Stimulated activated CD4-positive, alpha-beta T cell treated with anti-CD3 and anti-CD28 coated beads, Interleukin-4, amount 100 ng/mL, for 1 hour (primary cell): ENCODE measurements at regions not wholly inside any gene's neighbourhood (a gene's known extent, or its start where the extent isn't known, plus 50 kb on each side); places are given as distances from the start of the nearest gene placed in this dataset.

Experiments
- DNase-seq: peaks from one replicate; pipeline ENCODE4 v3.0.0-alpha.2; 2020

DNA sequence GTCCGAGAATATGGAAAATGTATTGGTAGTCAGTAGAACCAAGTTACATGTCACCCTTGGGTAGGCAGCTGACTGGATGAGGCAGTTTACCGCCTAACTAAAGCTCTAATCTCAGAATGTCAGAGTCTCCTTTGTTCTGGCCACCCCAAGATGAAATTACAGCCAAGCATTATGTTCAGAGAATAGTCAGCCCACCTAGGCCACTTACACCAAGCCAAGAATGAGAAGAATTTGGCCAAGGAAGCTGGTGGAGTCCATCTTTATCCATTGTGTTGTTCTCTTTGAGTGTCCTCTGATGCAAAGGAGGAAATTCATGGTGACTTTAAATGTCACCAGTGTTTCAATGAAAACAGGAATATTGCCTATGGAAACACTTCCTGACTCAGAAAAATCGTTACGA lies 275.1 kb upstream of the MAP3K1 start:
- no peak for DNase-seq

GRCh38 chr5:56538580-56538979 lies 276.8 kb upstream of the MAP3K1 start:
- no peak for DNase-seq

- no peak for DNase-seq
These were observed 280.0 kb upstream of the MAP3K1 start for GRCh38 chr5:56535347-56535746.

GRCh38 chr5:56534102-56534829 lies 281.1 kb upstream of the MAP3K1 start:
- DNase-seq = peak; percentile 13

DNA sequence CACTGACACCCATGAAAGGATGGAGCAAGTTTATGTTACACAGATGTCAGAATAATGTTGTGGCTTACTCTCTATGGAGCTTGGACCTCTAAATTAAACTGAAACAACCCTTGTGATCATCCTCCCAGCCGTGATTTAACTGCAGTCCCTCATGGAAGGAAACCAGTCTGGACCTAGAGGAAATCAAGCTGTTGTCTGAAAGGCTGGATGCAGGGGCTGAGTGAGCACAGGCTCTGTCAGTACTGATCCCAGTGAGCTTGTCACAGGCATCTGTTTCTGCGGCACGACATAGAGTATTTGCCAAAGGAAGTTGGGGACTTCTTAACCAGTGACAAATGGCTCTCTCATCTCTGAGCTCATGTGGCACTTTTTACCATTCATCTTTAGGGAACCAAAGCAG lies 282.9 kb upstream of the MAP3K1 start:
- DNase-seq = no peak

GRCh38 chr5:56530626-56531138 lies 284.7 kb upstream of the MAP3K1 start:
- DNase-seq = no peak

DNA sequence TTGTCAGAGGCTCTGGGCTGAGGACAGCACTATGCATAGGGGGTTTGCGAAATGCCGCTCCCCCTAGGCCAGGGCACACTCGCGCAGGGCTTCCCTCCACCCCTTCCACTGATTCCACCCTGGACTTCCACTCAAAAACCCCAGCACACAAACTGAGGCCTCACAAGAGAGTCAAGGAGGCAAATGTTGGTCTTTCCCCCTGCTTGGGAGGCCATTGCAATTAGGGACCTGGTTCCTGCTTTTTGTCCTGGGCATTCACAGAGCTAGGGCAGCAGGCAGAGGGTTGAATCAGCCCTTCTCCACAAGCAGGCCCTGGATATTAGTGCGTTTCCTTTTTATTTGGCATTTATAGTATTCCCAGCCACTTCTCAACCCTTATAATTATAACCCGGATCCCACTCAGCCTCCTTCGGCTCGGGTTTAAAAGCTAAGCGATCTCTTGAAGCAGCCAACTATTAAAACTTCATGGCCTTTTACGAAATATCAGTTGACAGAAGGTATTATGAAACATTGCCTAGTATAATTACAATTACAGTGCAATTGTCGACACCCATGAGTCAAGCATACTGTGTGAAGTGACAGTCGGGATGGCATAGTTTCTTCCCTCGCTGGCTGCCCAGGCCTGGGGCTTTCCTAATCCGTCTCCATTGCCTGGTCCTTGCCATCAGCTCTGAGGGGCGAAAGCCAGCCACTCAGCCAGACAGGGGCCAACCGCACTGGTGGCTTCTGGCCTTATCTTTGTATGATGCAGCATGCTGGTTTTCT lies 285.5 kb upstream of the MAP3K1 start:
- DNase-seq = no peak

GRCh38 chr5:56527174-56527573 lies 288.2 kb upstream of the MAP3K1 start:
- no peak for DNase-seq

GRCh38 chr5:56525113-56525512 lies 290.2 kb upstream of the MAP3K1 start:
- no peak for DNase-seq

- DNase-seq = no peak
These were observed 290.9 kb upstream of the ANKRD55 start for GRCh38 chr5:56523790-56524575.

GRCh38 chr5:56522960-56523359 lies 289.8 kb upstream of the ANKRD55 start:
- DNase-seq = no peak

DNA sequence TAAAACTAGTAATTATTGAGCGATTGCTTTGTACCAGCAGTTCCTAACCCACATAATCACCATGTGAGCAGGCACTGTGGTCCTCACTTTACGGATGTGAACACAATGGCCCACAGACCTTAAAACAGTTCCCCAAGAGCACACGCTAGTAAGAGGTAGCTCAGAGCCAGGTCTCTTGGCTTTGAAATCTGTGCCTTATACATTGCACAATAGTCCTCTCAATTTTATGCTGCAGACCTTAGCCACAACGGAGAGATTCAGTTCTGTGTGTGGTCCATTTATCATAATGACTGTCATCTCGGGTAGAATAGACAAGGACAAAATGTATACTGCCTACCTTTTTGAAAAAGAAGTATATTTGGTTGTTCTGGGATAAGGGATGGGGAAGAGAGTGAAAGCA lies 289.0 kb upstream of the ANKRD55 start:
- no peak for DNase-seq

- DNase-seq = no peak
These were observed 288.0 kb upstream of the ANKRD55 start for GRCh38 chr5:56520986-56521730.

DNA sequence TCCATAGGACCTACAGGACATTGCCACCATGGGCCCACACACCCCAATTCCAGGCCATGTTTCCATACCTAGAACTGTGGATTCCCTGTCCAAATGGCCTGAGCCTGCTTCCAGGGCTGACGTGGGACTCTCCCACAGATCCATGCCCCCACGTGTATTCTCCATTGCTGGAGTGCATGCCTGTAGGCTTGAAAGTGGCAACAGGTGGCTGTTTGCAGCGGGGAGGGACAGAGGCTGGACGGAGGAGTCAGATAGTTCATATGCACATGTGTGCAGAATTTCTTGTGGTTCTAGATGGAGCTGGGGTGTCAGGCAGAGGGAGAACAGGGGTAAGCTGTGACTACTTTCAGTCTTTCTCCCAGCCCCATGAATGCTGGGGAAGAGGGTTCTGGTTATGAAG lies 285.7 kb upstream of the ANKRD55 start:
- no peak for DNase-seq

GRCh38 chr5:56517011-56517416 lies 283.9 kb upstream of the ANKRD55 start:
- no peak for DNase-seq

- DNase-seq = no peak
These were observed 283.3 kb upstream of the ANKRD55 start for GRCh38 chr5:56516441-56516840.

GRCh38 chr5:56516035-56516434 lies 282.9 kb upstream of the ANKRD55 start:
- no peak for DNase-seq

- DNase-seq = no peak
These were observed 281.9 kb upstream of the ANKRD55 start for GRCh38 chr5:56515011-56515410.

DNA sequence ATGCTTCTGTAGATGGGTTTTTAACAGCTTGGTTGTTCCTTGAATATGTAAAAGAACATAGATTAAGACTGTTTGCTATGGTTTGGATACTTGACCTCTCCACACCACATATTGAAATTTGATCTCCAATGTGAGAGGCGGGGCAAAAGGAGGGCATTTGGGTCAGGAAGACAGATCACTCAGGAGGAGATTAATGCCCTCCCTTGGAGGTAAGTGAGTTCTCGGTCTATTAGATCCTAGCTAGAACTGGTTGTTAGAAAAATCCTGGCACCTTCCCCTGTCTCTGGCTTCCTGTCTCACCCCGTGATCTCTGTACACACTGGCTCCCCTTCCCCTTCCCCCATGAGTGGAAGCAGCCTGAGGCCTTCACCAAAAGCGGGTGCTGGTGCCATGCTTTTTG lies 281.1 kb upstream of the ANKRD55 start:
- no peak for DNase-seq

DNA sequence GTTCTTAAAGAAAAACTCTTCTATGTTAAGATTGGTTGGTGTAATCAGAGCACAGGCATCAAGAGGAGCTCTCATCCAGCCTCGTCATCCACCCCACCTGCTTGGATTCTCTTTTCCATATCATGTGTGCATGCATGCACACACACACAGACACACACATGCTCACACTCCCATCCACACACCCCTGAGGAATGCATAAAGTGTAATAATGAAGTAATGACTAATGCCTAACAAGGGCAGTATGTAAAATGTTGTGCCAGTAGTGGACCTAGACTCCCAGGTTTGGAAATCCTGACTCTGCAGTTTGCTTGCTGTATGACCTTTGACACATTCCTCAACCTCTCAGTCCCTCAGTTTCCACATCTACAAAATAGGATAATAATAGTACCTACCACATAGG lies 280.0 kb upstream of the ANKRD55 start:
- no peak for DNase-seq

GRCh38 chr5:56512313-56512996 lies 279.3 kb upstream of the ANKRD55 start:
- DNase-seq = no peak

DNA sequence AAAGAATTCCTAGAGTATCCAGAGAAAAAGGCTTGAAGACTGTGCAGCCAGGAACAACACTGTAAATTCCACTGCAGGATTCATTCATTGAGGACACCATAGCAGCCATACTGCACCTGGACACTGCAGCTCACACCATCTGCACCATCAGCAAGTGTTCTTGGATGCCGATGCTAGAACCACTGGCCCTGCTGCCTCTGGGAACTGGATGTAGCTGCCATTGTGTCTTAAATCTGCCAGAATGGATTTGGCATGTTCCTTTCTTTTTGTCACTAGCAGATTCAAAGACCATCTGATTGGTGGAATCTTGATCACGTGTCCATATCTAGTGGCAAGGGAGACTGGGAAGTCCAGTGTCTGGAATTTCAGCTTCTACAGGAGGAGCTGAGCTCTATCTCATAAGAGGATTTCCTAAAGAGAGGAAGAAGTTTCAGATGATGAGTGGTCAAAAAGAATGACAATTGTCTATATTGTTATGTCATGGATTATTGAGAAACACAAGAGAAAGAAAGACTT lies 278.3 kb upstream of the ANKRD55 start:
- no peak for DNase-seq
